ENCODE measurements at regions not wholly inside any gene's neighbourhood (a gene's known extent, or its start where the extent isn't known, plus 50 kb on each side); places are given as distances from the start of the nearest gene placed in this dataset.

GRCh38 chr7:97623333-97623732 is 108.6 kb upstream of the TAC1 start:
- no peak for DNase-seq

GRCh38 chr7:97630116-97630515 is 101.8 kb upstream of the TAC1 start:
- no peak for DNase-seq

GRCh38 chr7:97635622-97636021 is 96.3 kb upstream of the TAC1 start:
- no peak for DNase-seq

GRCh38 chr7:97639036-97639435 is 92.8 kb upstream of the TAC1 start:
- no peak for DNase-seq

- DNase-seq: no peak
Measured at GRCh38 chr7:97659363-97660045, 72.4 kb upstream of the TAC1 start.

- DNase-seq: no peak
Measured at GRCh38 chr7:97667359-97667758, 64.5 kb upstream of the TAC1 start.

GRCh38 chr7:97671571-97671970 is 60.3 kb upstream of the TAC1 start:
- no peak for DNase-seq

GRCh38 chr7:97680622-97681021 is 51.3 kb upstream of the TAC1 start:
- no peak for DNase-seq
